ENCODE measurements at regions not wholly inside any gene's neighbourhood (a gene's known extent, or its start where the extent isn't known, plus 50 kb on each side); places are given as distances from the start of the nearest gene placed in this dataset.
"Not testable (repeated sequence)": the region's sequence is repeated elsewhere in the genome, so short reads cannot be mapped to it uniquely, and the experiment has no call there.

DNA sequence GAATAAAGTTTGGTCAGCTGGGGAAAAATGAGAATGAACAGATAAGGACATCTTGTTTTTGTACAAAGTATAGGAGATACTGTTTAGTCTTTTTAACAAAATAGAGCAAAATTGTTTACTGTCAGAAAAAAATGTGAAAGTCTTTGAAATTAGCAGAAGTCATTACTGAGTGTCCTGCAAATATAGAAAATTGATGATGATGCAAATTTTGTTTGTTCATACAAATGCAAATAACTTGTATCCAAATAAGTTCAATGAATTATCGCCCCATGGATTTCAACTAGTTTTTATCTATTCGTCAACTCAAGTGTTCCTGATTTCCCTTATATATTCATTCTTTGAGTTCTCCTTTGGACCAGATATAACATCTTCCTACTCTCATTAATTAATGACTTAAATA is 378.0 kb upstream of the SGO1 start:
- DNase-seq (ENCODE audit: low spot score), result no peak
- TF ChIP-seq, protein P1, sequence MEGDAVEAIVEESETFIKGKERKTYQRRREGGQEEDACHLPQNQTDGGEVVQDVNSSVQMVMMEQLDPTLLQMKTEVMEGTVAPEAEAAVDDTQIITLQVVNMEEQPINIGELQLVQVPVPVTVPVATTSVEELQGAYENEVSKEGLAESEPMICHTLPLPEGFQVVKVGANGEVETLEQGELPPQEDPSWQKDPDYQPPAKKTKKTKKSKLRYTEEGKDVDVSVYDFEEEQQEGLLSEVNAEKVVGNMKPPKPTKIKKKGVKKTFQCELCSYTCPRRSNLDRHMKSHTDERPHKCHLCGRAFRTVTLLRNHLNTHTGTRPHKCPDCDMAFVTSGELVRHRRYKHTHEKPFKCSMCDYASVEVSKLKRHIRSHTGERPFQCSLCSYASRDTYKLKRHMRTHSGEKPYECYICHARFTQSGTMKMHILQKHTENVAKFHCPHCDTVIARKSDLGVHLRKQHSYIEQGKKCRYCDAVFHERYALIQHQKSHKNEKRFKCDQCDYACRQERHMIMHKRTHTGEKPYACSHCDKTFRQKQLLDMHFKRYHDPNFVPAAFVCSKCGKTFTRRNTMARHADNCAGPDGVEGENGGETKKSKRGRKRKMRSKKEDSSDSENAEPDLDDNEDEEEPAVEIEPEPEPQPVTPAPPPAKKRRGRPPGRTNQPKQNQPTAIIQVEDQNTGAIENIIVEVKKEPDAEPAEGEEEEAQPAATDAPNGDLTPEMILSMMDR (IDR thresholded peaks at IDR 0.05; ENCODE audit: extremely low read depth, missing control alignments), result no peak

DNA sequence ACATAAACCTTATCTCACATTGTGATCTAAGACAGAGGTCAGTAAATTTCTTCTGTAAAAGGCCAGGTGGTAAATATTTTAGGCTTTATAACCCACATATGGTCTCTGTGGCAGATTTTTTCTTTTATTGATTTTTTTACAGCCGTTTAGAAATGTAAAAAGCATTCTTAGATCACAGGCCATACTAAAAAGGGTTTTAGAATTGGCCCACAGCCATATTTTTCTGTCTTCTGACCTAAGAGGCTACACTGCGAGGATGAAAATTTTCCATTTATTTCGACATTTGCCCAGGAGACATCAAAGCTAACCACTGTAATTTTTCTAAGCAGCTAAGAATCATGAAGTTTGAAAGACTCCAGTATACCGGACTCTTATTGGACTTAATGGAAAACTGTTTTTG is 377.2 kb upstream of the SGO1 start:
- TF ChIP-seq, protein P1 (IDR thresholded peaks at IDR 0.05; ENCODE audit: extremely low read depth, missing control alignments), result no peak
- DNase-seq (ENCODE audit: low spot score), result no peak

DNA sequence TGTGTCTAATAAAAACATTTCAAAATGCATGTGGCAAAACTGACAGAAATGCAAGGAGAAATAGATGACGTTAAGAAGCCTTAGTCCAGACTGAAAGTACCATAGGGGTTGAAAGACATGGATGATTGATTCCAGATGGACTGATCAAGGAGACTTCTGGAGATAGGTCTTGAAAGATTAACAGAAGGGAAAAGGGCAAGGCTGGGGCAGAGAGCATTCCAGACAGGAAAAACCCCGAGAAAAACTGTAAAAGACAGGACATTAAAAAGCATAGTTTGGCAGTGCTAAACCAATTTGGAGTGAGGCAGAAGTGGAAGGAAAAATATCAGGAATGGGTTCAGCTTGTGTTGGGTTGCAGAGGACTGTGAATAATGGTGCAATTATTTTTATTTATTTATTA is 375.2 kb upstream of the SGO1 start:
- DNase-seq (ENCODE audit: low spot score), result no peak
- TF ChIP-seq, protein P1 (IDR thresholded peaks at IDR 0.05; ENCODE audit: extremely low read depth, missing control alignments), result no peak

DNA sequence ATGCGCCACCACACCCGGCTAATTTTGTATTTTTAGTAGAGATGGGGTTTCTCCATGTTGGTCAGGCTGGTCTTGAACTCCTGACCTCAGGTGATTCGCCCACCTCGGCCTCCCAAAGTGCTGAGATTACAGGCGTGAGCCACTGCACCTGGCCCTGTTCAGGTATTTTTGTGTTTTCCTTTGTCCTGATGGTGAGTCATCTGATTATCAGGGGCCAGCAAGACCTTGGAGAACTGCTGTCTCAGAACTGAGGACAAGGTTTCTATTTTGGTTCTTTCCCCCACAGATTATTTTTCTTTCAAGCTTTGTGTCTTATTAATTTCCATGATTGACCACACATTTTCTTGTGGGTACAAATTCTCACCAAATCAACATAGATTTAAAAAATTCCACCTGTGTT is 374.4 kb upstream of the SGO1 start:
- not testable (repeated sequence) for DNase-seq (ENCODE audit: low spot score)

DNA sequence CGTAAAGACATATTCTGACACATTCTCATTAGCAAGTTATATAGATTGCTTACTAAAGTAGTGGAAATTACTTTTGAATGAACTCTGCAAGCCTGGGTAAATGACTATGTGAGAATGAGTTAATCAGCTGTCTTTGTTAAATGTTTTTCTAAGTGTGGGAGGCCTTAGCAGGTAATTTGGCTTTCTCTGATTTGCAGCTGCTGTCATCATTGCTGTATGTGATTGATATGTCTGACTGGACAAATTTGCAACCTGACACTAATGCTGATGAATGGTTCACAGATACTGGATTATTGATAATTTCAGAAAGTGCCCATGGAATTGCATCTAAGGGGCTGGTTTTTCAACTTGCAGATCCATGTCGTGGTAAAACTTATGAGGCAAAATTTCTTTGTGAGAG is 372.2 kb upstream of the SGO1 start:
- TF ChIP-seq, protein P1 (IDR thresholded peaks at IDR 0.05; ENCODE audit: extremely low read depth, missing control alignments), result no peak
- DNase-seq (ENCODE audit: low spot score), result no peak

DNA sequence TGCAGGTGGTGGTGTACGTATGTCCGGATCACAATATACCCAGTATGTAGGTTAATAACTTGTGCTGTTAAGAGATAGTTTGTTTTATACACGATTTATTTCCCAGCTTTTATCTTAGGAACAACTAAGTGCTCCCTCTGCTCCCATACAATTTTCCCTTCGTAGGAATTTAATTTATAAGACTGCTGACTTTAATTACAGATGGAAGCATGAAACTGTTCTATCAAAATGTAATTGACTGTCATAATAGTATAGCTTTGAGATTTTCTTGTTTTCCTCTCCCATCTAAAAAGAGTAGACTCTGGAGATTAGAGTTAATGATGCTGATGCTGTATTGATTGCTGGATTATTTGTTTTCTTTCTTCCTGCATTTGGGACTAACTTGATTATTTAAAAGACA is 370.7 kb upstream of the SGO1 start:
- TF ChIP-seq, protein P1 (IDR thresholded peaks at IDR 0.05; ENCODE audit: extremely low read depth, missing control alignments), result no peak
- DNase-seq (ENCODE audit: low spot score), result no peak

DNA sequence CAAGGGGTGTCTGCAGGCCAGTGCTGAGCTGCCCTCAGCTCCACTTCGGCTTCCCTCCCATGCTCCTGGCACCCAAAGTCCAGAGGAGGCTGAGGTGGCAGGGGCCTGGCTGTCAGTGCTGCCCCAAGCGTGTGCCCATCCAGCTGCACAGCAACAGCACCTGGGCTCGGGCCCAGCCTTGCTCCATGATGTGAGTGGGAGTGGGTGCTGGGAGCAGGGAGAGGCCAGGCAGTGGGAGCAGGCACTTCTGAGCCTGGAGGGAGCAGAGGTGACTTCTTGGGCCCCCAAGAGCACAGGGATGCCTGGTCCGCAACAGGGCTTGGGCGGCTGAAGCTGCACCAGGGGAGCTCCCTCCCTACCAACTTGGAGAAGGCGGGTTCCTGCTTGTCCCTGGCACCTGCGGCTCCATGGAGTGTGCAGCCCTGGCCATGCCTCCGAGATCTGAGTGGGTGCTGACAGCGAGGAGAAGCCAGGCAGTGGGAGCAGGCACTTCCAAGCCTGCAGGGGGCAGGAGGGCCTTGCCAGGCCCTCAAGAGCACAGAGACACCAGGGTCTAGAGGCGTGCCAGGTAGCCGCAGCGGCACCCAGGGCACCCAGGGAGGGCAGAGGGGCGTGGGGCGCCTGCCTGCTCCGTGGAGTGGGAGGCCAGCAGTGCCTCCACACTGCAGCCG is 366.7 kb upstream of the SGO1 start:
- DNase-seq (ENCODE audit: low spot score), result no peak
- TF ChIP-seq, protein P1 (IDR thresholded peaks at IDR 0.05; ENCODE audit: extremely low read depth, missing control alignments), result no peak

DNA sequence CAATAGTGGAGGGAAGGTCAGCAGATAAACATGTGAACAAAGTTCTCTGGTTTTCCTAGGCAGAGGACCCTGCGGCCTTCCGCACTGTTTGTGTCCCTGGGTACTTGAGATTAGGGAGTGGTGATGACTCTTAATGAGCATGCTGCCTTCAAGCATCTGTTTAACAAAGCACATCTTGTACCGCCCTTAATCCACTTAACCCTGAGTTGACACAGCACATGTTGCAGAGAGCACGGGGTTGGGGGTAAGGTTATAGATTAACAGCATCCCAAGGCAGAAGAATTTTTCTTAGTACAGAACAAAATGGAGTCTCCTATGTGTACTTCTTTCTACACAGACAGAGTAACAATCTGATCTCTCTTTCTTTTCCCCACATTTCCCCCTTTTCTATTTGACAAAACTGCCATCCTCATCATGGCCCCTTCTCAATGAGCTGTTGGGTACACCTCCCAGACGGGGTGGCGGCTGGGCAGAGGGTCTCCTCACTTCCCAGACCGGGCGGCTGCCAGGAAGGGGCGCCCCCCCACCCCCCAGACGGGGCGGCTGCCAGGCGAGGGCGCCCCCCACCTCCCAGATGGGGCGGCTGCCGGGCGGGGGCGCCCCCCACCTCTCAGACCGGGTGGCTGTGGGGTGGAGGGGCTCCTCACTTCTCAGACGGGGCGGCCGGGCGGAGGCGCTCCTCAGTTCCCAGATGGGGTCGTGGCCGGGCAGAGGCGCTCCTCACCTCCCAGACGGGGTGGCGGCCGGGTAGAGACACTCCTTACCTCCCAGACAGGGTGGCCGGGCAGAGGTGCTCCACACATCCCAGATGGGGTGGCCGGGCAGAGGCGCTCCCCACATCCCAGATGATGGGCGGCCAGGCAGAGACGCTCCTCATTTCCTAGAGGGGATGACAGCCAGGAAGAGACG is 361.6 kb upstream of the SGO1 start:
- not testable (repeated sequence) for DNase-seq (ENCODE audit: low spot score)

Measured in GM20000 (cell line).